Astrocyte of the spinal cord (primary cell): ENCODE measurements at regions not wholly inside any gene's neighbourhood (a gene's known extent, or its start where the extent isn't known, plus 50 kb on each side); places are given as distances from the start of the nearest gene placed in this dataset.
"Not testable (repeated sequence)": the region's sequence is repeated elsewhere in the genome, so short reads cannot be mapped to it uniquely, and the experiment has no call there.

Experiments
- DNase-seq: peaks from one replicate; pipeline ENCODE4 v3.0.0; 2011; ENCODE audit warnings: low read depth, low spot score
- H3K4me3 ChIP-seq: 2 replicates; pipeline ENCODE4 v1.5.1; 2011; ENCODE audit warnings: low read depth, mild to moderate bottlenecking, low read length, moderate library complexity
- CTCF ChIP-seq: IDR thresholded peaks from 2 replicates; pipeline ENCODE4 v1.5.1; 2012; ENCODE audit warnings: low read depth, mild to moderate bottlenecking, low read length, inconsistent platforms
- in situ Hi-C: cut with HindIII; loops from 2 replicates; pipeline ENCODE4 v1.10.0; 2017; ENCODE audit warnings: low sequenced_read_pairs

GRCh38 chr10:64658528-64658927 lies 1137.3 kb downstream of the REEP3 start:
- no peak for DNase-seq
- in situ Hi-C loops: no loop called here
- no peak overlapping the region for H3K4me3 ChIP-seq
- no peak for TF ChIP-seq CTCF

- no peak for DNase-seq
- no peak overlapping the region for H3K4me3 ChIP-seq
- in situ Hi-C loops: no loop called here
- TF ChIP-seq CTCF: no peak
These were observed 1138.1 kb downstream of the REEP3 start for GRCh38 chr10:64659311-64659710.

GRCh38 chr10:64682043-64682442 lies 1160.8 kb downstream of the REEP3 start:
- in situ Hi-C loops: no loop called here
- no peak for TF ChIP-seq CTCF
- H3K4me3 ChIP-seq: no peak overlapping the region
- peak; percentile 5 for DNase-seq

GRCh38 chr10:64690194-64690593 lies 1169.0 kb downstream of the REEP3 start:
- TF ChIP-seq CTCF: no peak
- H3K4me3 ChIP-seq: no peak overlapping the region
- DNase-seq: no peak
- in situ Hi-C loops: no loop called here

- in situ Hi-C loops: no loop called here
- TF ChIP-seq CTCF: no peak
- no peak for DNase-seq
- no peak overlapping the region for H3K4me3 ChIP-seq
These were observed 1178.0 kb downstream of the REEP3 start for GRCh38 chr10:64699244-64699643.

GRCh38 chr10:64702086-64702485 lies 1180.9 kb downstream of the REEP3 start:
- in situ Hi-C loops, H3K4me3 ChIP-seq, DNase-seq: not testable (repeated sequence)

GRCh38 chr10:64708884-64709681 lies 1187.9 kb downstream of the REEP3 start:
- no peak for DNase-seq

More at GRCh38 chr10:64708884-64709681, 1187.9 kb downstream of the REEP3 start:
- in situ Hi-C loops: no loop called here
- no peak for TF ChIP-seq CTCF
- no peak overlapping the region for H3K4me3 ChIP-seq
